Mucosa of descending colon (tissue), 3 donors: ENCODE measurements at regions not wholly inside any gene's neighbourhood (a gene's known extent, or its start where the extent isn't known, plus 50 kb on each side); places are given as distances from the start of the nearest gene placed in this dataset.

Experiments
- ATAC-seq: fragments of 200-7000 bp; cut with Tn5 transposase; one replicate; pipeline ENCODE4 v1.9.1; 2020; ENCODE audit warnings: mild to moderate bottlenecking, moderate library complexity
- DNase-seq, 3 donors: peaks; one replicate each; pipeline ENCODE4 v3.0.0-alpha.2; 2020
- H3K36me3 ChIP-seq: fragments of 200-600 bp; one replicate; pipeline ENCODE4 v1.8.0; 2021; ENCODE audit warnings: low read depth, mild to moderate bottlenecking
- H3K4me1 ChIP-seq: fragments of 200-600 bp; one replicate; pipeline ENCODE4 v1.8.0; 2021; ENCODE audit warnings: low read depth, mild to moderate bottlenecking
- H3K4me3 ChIP-seq: fragments of 200-600 bp; one replicate; pipeline ENCODE4 v1.8.0; 2021; ENCODE audit warnings: mild to moderate bottlenecking
- H3K9me3 ChIP-seq: fragments of 200-600 bp; one replicate; pipeline ENCODE4 v1.8.0; 2021; ENCODE audit warnings: mild to moderate bottlenecking
- CTCF ChIP-seq: fragments of 200-600 bp; IDR thresholded peaks from one replicate; pipeline ENCODE4 v1.8.0; 2022; ENCODE audit warnings: antibody characterized with exemption, mild to moderate bottlenecking
- intact Hi-C, 2 donors: fragments of 100-400 bp; cut with DNase I in 1 of 2; cut with micrococcal nuclease in 1 of 2; formaldehyde crosslinking; loops; one replicate each; pipeline versions ENCODE4 v1.11.0 to v1.11.1; 2022; cut with DNase I, micrococcal nuclease
- donor health status: DM: no; HTN: no; CAD: no; lungs with moderate emphysema.
- donor health status: DM: no; HTN: no; CAD: no.
- donor health status: DM: no; HTN: yes; CAD: no.

GRCh38 chr7:22052674-22053365 is 107.1 kb upstream of the CDCA7L start:
- no peak for TF ChIP-seq CTCF
- no peaks in the 10 kb centered on the region for H3K36me3 ChIP-seq
- DNase-seq (no peak), ATAC-seq (no peak)
- intact Hi-C loops: no loop called here
- no peak overlapping the region for H3K4me3 ChIP-seq
- H3K4me1 ChIP-seq: no peaks in the 10 kb centered on the region
- H3K9me3 ChIP-seq: no peaks in the 10 kb centered on the region

- H3K9me3 ChIP-seq: no peaks in the 10 kb centered on the region
- no peak for DNase-seq
- ATAC-seq: no peak
- no peaks in the 10 kb centered on the region for H3K4me1 ChIP-seq
- no peaks in the 10 kb centered on the region for H3K36me3 ChIP-seq
- no peak for TF ChIP-seq CTCF
- no peak overlapping the region for H3K4me3 ChIP-seq
- intact Hi-C loops: no loop called here
Observed at GRCh38 chr7:22051886-22052673, 106.4 kb upstream of the CDCA7L start.

GRCh38 chr7:22049766-22050500 is 104.2 kb upstream of the CDCA7L start:
- no peak for ATAC-seq
- intact Hi-C loops: no loop called here
- no peak for TF ChIP-seq CTCF
- Histone ChIP-seq H3K9me3 (no peaks in the 10 kb centered on the region), H3K36me3 (no peaks in the 10 kb centered on the region), H3K4me3 (no peak overlapping the region), H3K4me1 (no peaks in the 10 kb centered on the region)
- no peak for DNase-seq

GRCh38 chr7:22043367-22043766 is 97.7 kb upstream of the CDCA7L start:
- DNase-seq: no peak
- H3K9me3 ChIP-seq: no peaks in the 10 kb centered on the region
- H3K4me1 ChIP-seq: no peaks in the 10 kb centered on the region
- intact Hi-C loops: no loop called here
- TF ChIP-seq CTCF: no peak
- ATAC-seq: no peak
- no peaks in the 10 kb centered on the region for H3K36me3 ChIP-seq
- H3K4me3 ChIP-seq: no peak overlapping the region

- no peak for ATAC-seq
- intact Hi-C loops: no loop called here
- no peaks in the 10 kb centered on the region for H3K36me3 ChIP-seq
- H3K4me3 ChIP-seq: no peak overlapping the region
- no peaks in the 10 kb centered on the region for H3K4me1 ChIP-seq
- H3K9me3 ChIP-seq: no peaks in the 10 kb centered on the region
- no peak for TF ChIP-seq CTCF
- DNase-seq: no peak
Observed at GRCh38 chr7:22040923-22041595, 95.4 kb upstream of the CDCA7L start.
